ENCODE measurements at regions not wholly inside any gene's neighbourhood (a gene's known extent, or its start where the extent isn't known, plus 50 kb on each side); places are given as distances from the start of the nearest gene placed in this dataset.
"Not testable (repeated sequence)": the region's sequence is repeated elsewhere in the genome, so short reads cannot be mapped to it uniquely, and the experiment has no call there.

GRCh38 chr5:33110496-33110895, 330.3 kb upstream of the TARS1 start:
- H3K9me3 Mint-ChIP-seq; H3K4me1 Mint-ChIP-seq; H3K36me3 Mint-ChIP-seq (ENCODE audit: low read depth); H3K27me3 Mint-ChIP-seq; DNase-seq; CTCF ChIA-PET; H3K4me3 Mint-ChIP-seq; H3K27ac Mint-ChIP-seq; POLR2A ChIA-PET: not testable (repeated sequence)

- Mint-ChIP-seq H3K27ac (no peak overlapping the region), H3K4me3 (no peak overlapping the region), H3K4me1 (no peaks in the 10 kb centered on the region), H3K27me3 (no peaks in the 10 kb centered on the region), H3K9me3 (peaks cover 8% of the 10 kb centered on the region), H3K36me3 (ENCODE audit: low read depth) (no peaks in the 10 kb centered on the region)
- POLR2A ChIA-PET = no interaction called here
- no peak for DNase-seq
- CTCF ChIA-PET = interaction anchor here (0.6 kb wide), 1 partner anchor 146 kb away, joined by 3 read pairs; no protein-coding TSS in a partner anchor
Observed at GRCh38 chr5:33114361-33114760, 326.4 kb upstream of the TARS1 start.

- ChIA-PET POLR2A (no interaction called here), CTCF (no interaction called here)
- DNase-seq = no peak
- H3K4me1 Mint-ChIP-seq = no peaks in the 10 kb centered on the region
- no peaks in the 10 kb centered on the region for H3K36me3 Mint-ChIP-seq (ENCODE audit: low read depth)
- H3K9me3 Mint-ChIP-seq = peaks cover 8% of the 10 kb centered on the region
- H3K27me3 Mint-ChIP-seq = no peaks in the 10 kb centered on the region
- H3K27ac Mint-ChIP-seq = no peak overlapping the region
- no peak overlapping the region for H3K4me3 Mint-ChIP-seq
Observed at GRCh38 chr5:33115467-33115866, 325.3 kb upstream of the TARS1 start.

GRCh38 chr5:33118761-33119415, 321.9 kb upstream of the TARS1 start:
- ChIA-PET POLR2A (no interaction called here), CTCF (no interaction called here)
- no peak for DNase-seq
- Mint-ChIP-seq H3K36me3 (ENCODE audit: low read depth) (no peaks in the 10 kb centered on the region), H3K9me3 (peaks cover 6% of the 10 kb centered on the region), H3K27me3 (no peaks in the 10 kb centered on the region), H3K27ac (no peak overlapping the region), H3K4me3 (no peak overlapping the region), H3K4me1 (no peaks in the 10 kb centered on the region)

GRCh38 chr5:33120671-33121070, 320.1 kb upstream of the TARS1 start:
- H3K4me1 Mint-ChIP-seq = no peaks in the 10 kb centered on the region
- no peak overlapping the region for H3K27ac Mint-ChIP-seq
- no peak overlapping the region for H3K4me3 Mint-ChIP-seq
- peaks cover 6% of the 10 kb centered on the region for H3K9me3 Mint-ChIP-seq
- ChIA-PET POLR2A (no interaction called here), CTCF (no interaction called here)
- H3K36me3 Mint-ChIP-seq (ENCODE audit: low read depth) = no peaks in the 10 kb centered on the region
- no peak for DNase-seq
- H3K27me3 Mint-ChIP-seq = no peaks in the 10 kb centered on the region

GRCh38 chr5:33129309-33129708, 311.5 kb upstream of the TARS1 start:
- Mint-ChIP-seq H3K27me3 (no peaks in the 10 kb centered on the region), H3K9me3 (peaks cover 27% of the 10 kb centered on the region), H3K36me3 (ENCODE audit: low read depth) (no peaks in the 10 kb centered on the region), H3K4me3 (no peak overlapping the region), H3K27ac (no peak overlapping the region), H3K4me1 (no peaks in the 10 kb centered on the region)
- CTCF ChIA-PET = no interaction called here
- DNase-seq = no peak
- POLR2A ChIA-PET = no interaction called here

DNA sequence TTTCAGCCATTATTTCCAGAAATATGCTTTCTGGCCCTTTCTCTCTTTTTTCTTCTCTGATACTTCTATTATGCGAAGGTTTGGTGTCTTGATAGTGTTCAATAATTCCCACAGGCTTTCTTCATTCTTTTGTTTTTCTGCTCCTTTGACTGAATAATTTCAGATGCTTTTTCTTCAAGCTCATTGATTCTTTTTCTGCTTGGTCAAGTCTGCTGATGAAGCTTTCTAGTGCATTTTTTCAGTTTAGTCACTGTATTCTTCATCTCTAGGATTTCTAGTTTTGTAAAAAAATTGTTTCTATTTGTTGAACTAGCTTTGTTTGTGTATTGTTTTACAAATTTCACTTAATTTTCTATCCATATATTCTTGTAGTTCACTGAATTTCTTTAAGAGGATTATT, 304.0 kb upstream of the TARS1 start:
- ChIA-PET CTCF (no interaction called here), POLR2A (no interaction called here)
- no peaks in the 10 kb centered on the region for H3K4me1 Mint-ChIP-seq
- H3K36me3 Mint-ChIP-seq (ENCODE audit: low read depth) = no peaks in the 10 kb centered on the region
- no peak overlapping the region for H3K27ac Mint-ChIP-seq
- no peak overlapping the region for H3K4me3 Mint-ChIP-seq
- H3K9me3 Mint-ChIP-seq = peaks cover 31% of the 10 kb centered on the region
- no peak for DNase-seq
- no peaks in the 10 kb centered on the region for H3K27me3 Mint-ChIP-seq

GRCh38 chr5:33138145-33138544, 302.6 kb upstream of the TARS1 start:
- H3K27me3 Mint-ChIP-seq; DNase-seq; H3K27ac Mint-ChIP-seq; CTCF ChIA-PET; H3K4me3 Mint-ChIP-seq; POLR2A ChIA-PET; H3K4me1 Mint-ChIP-seq; H3K36me3 Mint-ChIP-seq (ENCODE audit: low read depth): not testable (repeated sequence)
- peaks cover 22% of the 10 kb centered on the region for H3K9me3 Mint-ChIP-seq

DNA sequence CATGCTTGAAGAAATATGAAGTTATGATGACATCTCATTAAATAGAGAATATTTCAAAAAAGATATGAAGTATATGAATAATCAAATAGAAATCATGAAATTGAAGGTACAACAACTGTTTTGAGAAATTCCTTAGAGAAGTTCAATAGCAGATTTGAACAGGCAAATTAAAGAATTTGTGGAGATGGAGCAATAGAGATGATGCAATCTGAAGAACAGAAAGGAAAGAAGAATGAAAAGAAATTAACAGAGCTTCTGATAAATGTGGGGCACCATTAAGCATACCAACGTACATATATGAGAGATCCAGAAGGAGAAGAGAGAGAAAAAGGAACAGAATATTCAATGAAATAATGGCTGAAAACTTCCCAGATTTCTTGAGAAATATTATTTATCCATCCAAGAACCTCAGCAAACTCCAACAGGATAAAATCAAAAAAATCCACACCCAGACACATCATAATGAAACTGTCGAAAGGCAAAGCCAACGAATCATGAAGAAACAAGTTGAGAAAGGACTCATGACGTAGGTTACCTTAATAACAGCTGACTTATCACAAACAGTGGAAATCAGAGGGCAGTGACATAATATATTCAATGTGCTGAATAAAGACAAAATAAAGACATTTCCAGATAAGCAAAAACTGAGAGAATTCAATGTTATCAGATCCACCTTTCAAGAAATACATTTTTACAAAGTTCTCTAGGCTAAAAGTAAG, 297.2 kb upstream of the TARS1 start:
- Mint-ChIP-seq H3K4me3 (no peak overlapping the region), H3K36me3 (ENCODE audit: low read depth) (no peaks in the 10 kb centered on the region), H3K9me3 (peaks cover 5% of the 10 kb centered on the region), H3K27ac (no peak overlapping the region), H3K27me3 (no peaks in the 10 kb centered on the region), H3K4me1 (no peaks in the 10 kb centered on the region)
- no peak for DNase-seq
- ChIA-PET CTCF (no interaction called here), POLR2A (no interaction called here)

GRCh38 chr5:33146881-33147280, 293.9 kb upstream of the TARS1 start:
- H3K27me3 Mint-ChIP-seq = no peaks in the 10 kb centered on the region
- no peak for DNase-seq
- CTCF ChIA-PET = no interaction called here
- no peak overlapping the region for H3K27ac Mint-ChIP-seq
- no peaks in the 10 kb centered on the region for H3K36me3 Mint-ChIP-seq (ENCODE audit: low read depth)
- H3K9me3 Mint-ChIP-seq = no peaks in the 10 kb centered on the region
- H3K4me1 Mint-ChIP-seq = no peaks in the 10 kb centered on the region
- H3K4me3 Mint-ChIP-seq = no peak overlapping the region
- POLR2A ChIA-PET = no interaction called here

- no peak overlapping the region for H3K4me3 Mint-ChIP-seq
- H3K4me1 Mint-ChIP-seq = no peaks in the 10 kb centered on the region
- no peaks in the 10 kb centered on the region for H3K9me3 Mint-ChIP-seq
- no peak for DNase-seq
- no peak overlapping the region for H3K27ac Mint-ChIP-seq
- CTCF ChIA-PET = no interaction called here
- no peaks in the 10 kb centered on the region for H3K27me3 Mint-ChIP-seq
- POLR2A ChIA-PET = no interaction called here
- H3K36me3 Mint-ChIP-seq (ENCODE audit: low read depth) = no peaks in the 10 kb centered on the region
Observed at GRCh38 chr5:33148076-33148513, 292.7 kb upstream of the TARS1 start.

- ChIA-PET CTCF (no interaction called here), POLR2A (no interaction called here)
Observed at GRCh38 chr5:33153372-33153771, 287.4 kb upstream of the TARS1 start.

DNA sequence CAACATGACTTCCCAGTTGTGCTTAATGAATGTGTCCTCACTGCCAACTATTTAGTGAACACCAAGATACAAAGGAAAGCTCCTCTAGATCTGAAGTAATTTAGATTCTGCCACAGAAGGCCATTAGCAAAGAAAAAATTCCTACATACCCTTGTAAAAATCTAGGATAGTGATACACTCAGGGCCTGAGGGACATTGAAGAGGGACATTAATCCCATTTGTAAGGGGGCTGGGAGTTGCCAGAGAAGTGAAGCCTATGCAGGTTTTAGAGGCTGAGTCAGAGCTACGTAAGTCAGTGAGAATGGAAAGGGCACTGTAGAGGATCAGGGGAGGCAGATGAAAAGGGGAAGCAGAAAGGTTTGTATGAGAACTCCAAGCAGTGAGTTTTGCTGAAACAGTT, 286.9 kb upstream of the TARS1 start:
- H3K27ac Mint-ChIP-seq = no peak overlapping the region
- H3K4me1 Mint-ChIP-seq = no peaks in the 10 kb centered on the region
- H3K36me3 Mint-ChIP-seq (ENCODE audit: low read depth) = no peaks in the 10 kb centered on the region
- H3K4me3 Mint-ChIP-seq = no peak overlapping the region
- no peak for DNase-seq
- no peaks in the 10 kb centered on the region for H3K9me3 Mint-ChIP-seq
- H3K27me3 Mint-ChIP-seq = no peaks in the 10 kb centered on the region
- ChIA-PET CTCF (interaction anchor here (0.7 kb wide), 1 partner anchor 12 kb away, joined by 3 read pairs; no protein-coding TSS in a partner anchor), POLR2A (no interaction called here)

More at GRCh38 chr5:33153372-33153771, 287.4 kb upstream of the TARS1 start:
- Mint-ChIP-seq H3K36me3 (ENCODE audit: low read depth) (no peaks in the 10 kb centered on the region), H3K27ac (no peak overlapping the region), H3K4me1 (no peaks in the 10 kb centered on the region), H3K9me3 (no peaks in the 10 kb centered on the region), H3K4me3 (no peak overlapping the region), H3K27me3 (no peaks in the 10 kb centered on the region)
- no peak for DNase-seq

DNA sequence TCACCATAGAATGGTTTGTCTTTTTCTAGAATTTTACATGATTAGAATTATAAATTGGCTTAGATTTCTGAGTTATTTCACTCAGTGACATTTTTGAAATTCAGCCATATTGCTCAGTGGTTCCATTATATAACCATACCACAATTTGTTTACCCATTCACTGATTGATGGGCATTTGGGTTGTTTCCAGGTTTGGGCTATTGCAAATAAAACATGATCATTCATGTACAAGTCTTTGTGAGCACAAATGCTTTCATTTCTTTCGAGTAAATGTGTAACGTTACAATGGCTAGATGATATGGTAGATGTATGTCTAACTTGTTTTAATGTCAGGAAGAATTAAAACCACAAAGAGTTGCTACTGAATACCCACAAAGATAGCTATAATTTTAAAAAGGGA, 279.9 kb upstream of the TARS1 start:
- POLR2A ChIA-PET = no interaction called here

More for the DNA sequence above, 279.9 kb upstream of the TARS1 start:
- CTCF ChIA-PET = interaction anchor here (0.7 kb wide), 1 partner anchor 175 kb away, joined by 3 read pairs; no protein-coding TSS in a partner anchor
- Mint-ChIP-seq H3K9me3 (no peaks in the 10 kb centered on the region), H3K36me3 (ENCODE audit: low read depth) (no peaks in the 10 kb centered on the region), H3K4me1 (no peaks in the 10 kb centered on the region), H3K27ac (no peak overlapping the region), H3K4me3 (no peak overlapping the region), H3K27me3 (no peaks in the 10 kb centered on the region)
- no peak for DNase-seq
